GM20000 (cell line): ENCODE measurements at regions not wholly inside any gene's neighbourhood (a gene's known extent, or its start where the extent isn't known, plus 50 kb on each side); places are given as distances from the start of the nearest gene placed in this dataset.
A peak's percentile ranks its signal among the peaks of the same experiment; 100 is the strongest.

Source experiments
- DNase-seq: peaks from one replicate; pipeline ENCODE4 v3.0.0; 2012; ENCODE audit warnings: low spot score
- CTCF ChIP-seq: IDR thresholded peaks from 2 replicates; pipeline ENCODE4 v1.5.1; 2012; ENCODE audit warnings: mild to moderate bottlenecking, control low read depth; ENCODE audit errors: extremely low read depth, missing control alignments

- no peak for TF ChIP-seq CTCF
- no peak for DNase-seq
These were observed 140.7 kb upstream of the MCHR2 start for GRCh38 chr6:100134703-100135102.

- TF ChIP-seq CTCF = no peak
- DNase-seq = no peak
These were observed 140.3 kb upstream of the MCHR2 start for GRCh38 chr6:100134297-100134696.

DNA sequence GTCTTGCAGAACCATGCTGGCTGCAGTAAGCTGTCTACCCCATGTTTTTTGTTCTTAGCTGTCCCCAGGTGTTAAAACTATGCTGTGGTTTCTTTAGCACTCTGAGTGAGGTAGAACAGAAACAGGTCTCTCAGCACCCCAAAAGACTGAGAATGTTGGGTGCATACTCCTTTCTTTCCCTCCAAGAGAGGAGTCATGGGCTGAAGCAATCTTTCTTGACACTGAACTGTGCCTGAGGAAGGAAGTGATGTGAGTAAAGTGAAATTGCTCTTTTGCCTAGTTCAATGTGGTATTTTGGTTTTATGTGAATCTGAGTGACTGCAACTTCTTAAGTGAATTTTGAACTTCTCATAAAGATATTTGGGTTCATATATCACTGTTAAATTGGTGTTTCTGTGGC lies 138.0 kb upstream of the MCHR2 start:
- no peak for DNase-seq
- TF ChIP-seq CTCF = no peak

- no peak for TF ChIP-seq CTCF
- DNase-seq = no peak
These were observed 136.6 kb upstream of the MCHR2 start for GRCh38 chr6:100130630-100131029.

DNA sequence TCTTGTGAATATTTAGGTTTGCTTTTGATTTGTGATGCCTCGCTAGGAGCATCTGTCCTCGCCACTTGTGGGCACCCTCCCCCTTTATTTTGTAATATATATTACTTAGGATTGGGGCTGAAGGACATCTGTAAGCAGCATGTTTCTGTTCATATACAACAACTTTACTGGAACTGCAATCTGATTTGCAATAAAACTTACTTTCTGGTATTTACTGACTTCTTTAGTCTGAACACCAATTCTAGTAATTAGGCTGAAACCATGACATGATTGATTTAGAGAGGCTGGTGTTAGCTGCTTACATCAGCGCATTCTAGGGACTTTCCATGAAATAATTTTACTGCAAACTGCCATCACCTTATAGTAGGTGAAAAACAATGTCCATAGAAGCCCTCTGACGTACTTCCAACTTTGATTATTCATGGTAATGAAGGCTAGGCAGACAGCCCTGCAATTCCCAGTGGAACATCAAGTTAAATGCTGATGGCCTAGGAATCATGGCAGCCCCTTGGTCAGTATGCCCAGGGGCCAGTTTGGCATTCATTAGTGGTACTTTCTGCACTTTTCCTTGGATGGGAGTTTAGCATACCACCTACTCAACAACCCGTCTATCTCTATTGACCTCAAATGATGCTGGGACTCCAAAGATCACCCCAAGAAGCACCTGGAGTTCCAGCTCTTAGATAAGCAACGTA lies 132.9 kb upstream of the MCHR2 start:
- peak; percentile 23 for DNase-seq
- no peak for TF ChIP-seq CTCF

DNA sequence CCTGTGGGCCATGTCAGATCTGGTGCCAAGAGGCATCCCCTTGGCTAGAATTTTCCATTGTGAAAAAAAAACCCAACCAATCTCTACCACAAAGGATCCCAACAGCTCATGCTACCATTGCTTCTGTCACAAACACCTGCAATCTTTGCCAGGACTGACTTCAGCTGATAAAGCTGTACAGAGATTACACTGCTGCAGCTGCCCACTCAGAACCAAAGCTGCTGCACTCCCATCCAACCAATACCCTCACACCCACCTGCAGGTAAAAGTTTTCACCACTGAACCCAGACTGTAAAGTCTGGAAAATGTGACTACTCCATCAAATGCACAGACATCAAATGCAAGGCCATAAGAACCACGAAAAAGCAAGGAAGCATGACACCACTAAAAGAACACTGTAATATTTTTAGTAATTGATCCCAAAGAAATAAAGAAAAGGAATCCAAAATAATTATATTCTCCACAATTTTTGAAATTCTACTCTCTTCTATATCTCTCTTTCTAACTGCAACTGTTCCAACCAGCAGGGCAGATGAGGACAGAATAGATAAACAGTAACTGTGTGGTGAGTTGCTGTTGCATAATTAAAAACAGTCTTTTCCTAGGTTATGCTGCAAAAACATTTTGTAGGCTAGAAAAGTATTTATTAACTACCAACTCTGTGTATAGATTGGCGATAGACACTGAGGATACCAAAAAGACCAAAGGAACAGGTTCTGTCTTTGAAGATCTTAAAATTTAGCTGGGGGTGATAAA lies 128.0 kb upstream of the MCHR2 start:
- no peak for TF ChIP-seq CTCF
- DNase-seq = no peak

DNA sequence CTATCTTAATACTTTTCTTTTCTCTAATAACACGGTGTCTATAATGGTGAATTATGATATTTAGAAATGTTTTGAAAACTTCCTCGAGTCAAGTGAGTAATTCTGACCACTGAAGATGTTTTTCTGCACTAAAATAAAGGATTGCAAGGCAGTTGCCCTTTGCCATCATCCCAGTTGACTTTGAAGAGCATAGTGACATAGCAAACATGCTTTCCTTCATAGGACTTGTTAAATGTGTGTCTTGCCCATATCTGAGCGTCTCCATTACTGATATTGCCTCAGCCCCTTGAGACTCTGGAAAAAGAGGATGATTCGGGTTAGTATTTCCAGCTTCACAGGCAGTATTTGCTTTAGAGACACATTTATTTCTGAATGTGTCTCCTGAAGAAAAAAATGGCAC lies 125.2 kb upstream of the MCHR2 start:
- no peak for DNase-seq
- no peak for TF ChIP-seq CTCF
